Common myeloid progenitor, CD34-positive (primary cell): ENCODE measurements at regions not wholly inside any gene's neighbourhood (a gene's known extent, or its start where the extent isn't known, plus 50 kb on each side); places are given as distances from the start of the nearest gene placed in this dataset.
"Not testable (repeated sequence)": the region's sequence is repeated elsewhere in the genome, so short reads cannot be mapped to it uniquely, and the experiment has no call there.

Experiments used
- CTCF ChIA-PET: fragments of 350-600 bp; sonication (Branson Sonifier 250); formaldehyde crosslinking; loops from one replicate; lab custom pipeline; 2021; ENCODE audit warnings: antibody characterized with exemption; lab: Charles Lee
- POLR2A ChIA-PET: fragments of 350-600 bp; sonication (Branson Sonifier 250); formaldehyde crosslinking; loops from one replicate; lab custom pipeline; 2021; ENCODE audit warnings: antibody characterized with exemption; lab: Charles Lee
- DNase-seq, 3 donors: peaks; one replicate each; pipeline versions ENCODE4 v3.0.0 to v3.0.0-alpha.2; 2013
- H3K27ac ChIP-seq, 2 experiments: 1 replicate in 1 of 2; 2 replicates in 1 of 2; pipeline ENCODE4 v1.7.0; 2013; ENCODE audit warnings: inconsistent platforms in 2 of 2, low read length in 2 of 2, mild to moderate bottlenecking in 2 of 2, low read depth in 1 of 2, moderate library complexity in 1 of 2; ENCODE audit not compliant: severe bottlenecking in 2 of 2, insufficient read depth in 1 of 2, poor library complexity in 1 of 2
- H3K27me3 ChIP-seq, 5 experiments: replicated peaks in 2 of 5; 1 replicate in 3 of 5; 2 replicates in 2 of 5; pipeline versions ENCODE4 v1.6.1 to v1.7.0; 2013; ENCODE audit warnings: low read length in 4 of 5, mild to moderate bottlenecking in 2 of 5, moderate library complexity in 2 of 5, inconsistent platforms in 1 of 5; ENCODE audit not compliant: insufficient read depth in 5 of 5, control insufficient read depth in 4 of 5
- H3K36me3 ChIP-seq, 4 experiments: 1 replicate in 2 of 4; 2 replicates in 2 of 4; pipeline versions ENCODE4 v1.6.1 to v1.7.0; 2013; ENCODE audit warnings: low read length in 3 of 4, control low read depth in 1 of 4, mild to moderate bottlenecking in 1 of 4; ENCODE audit not compliant: control insufficient read depth in 4 of 4, insufficient read depth in 4 of 4
- H3K4me1 ChIP-seq, 4 experiments: 1 replicate in 3 of 4; 2 replicates in 1 of 4; pipeline versions ENCODE4 v1.6.1 to v1.7.1; 2013; ENCODE audit warnings: low read length in 3 of 4, mild to moderate bottlenecking in 3 of 4, control low read depth in 1 of 4, inconsistent platforms in 1 of 4, moderate library complexity in 1 of 4; ENCODE audit not compliant: control insufficient read depth in 4 of 4, insufficient read depth in 4 of 4; ENCODE audit errors: control extremely low read depth in 1 of 4
- H3K4me3 ChIP-seq, 7 experiments: 1 replicate in 4 of 7; 2 replicates in 3 of 7; pipeline versions ENCODE4 v1.5.1 to v1.7.0; 2013; ENCODE audit warnings: mild to moderate bottlenecking in 7 of 7, low read length in 6 of 7, moderate library complexity in 6 of 7, inconsistent platforms in 2 of 7, low read depth in 2 of 7, control low read depth in 1 of 7; ENCODE audit not compliant: insufficient read depth in 4 of 7, control insufficient read depth in 1 of 7; ENCODE audit errors: extremely low read depth in 1 of 7
- H3K9me3 ChIP-seq, 5 experiments: 1 replicate in 4 of 5; 2 replicates in 1 of 5; pipeline versions ENCODE4 v1.6.1 to v1.7.1; 2013; ENCODE audit warnings: low read length in 4 of 5, mild to moderate bottlenecking in 2 of 5, inconsistent platforms in 1 of 5, low read depth in 1 of 5, moderate library complexity in 1 of 5; ENCODE audit not compliant: control insufficient read depth in 4 of 5, insufficient read depth in 2 of 5; ENCODE audit errors: control extremely low read depth in 1 of 5
- WGBS: methylation state at CpG from one replicate; pipeline ENCODE4 v1.1.5; 2013; ENCODE audit not compliant: insufficient coverage; 5-methylcytosine and 5-hydroxymethylcytosine counted together

- 77% methylated on average over 2 of the region's 3 CpGs for WGBS
- no peaks in the 10 kb centered on the region for H3K4me1 ChIP-seq
- no peak overlapping the region for H3K27ac ChIP-seq
- H3K36me3 ChIP-seq, result no peaks in the 10 kb centered on the region
- ChIA-PET POLR2A (no interaction called here), CTCF (no interaction called here)
- no peaks in the 10 kb centered on the region for H3K27me3 ChIP-seq
- no peaks in the 10 kb centered on the region for H3K9me3 ChIP-seq
- DNase-seq, result no peak
- no peak overlapping the region for H3K4me3 ChIP-seq
These were observed 58.6 kb upstream of the SHISA6 start for GRCh38 chr17:11182430-11182829.

GRCh38 chr17:11178581-11178980 lies 62.4 kb upstream of the SHISA6 start:
- no peaks in the 10 kb centered on the region for H3K9me3 ChIP-seq
- no peaks in the 10 kb centered on the region for H3K27me3 ChIP-seq
- H3K4me1 ChIP-seq, result no peaks in the 10 kb centered on the region
- no peak overlapping the region for H3K4me3 ChIP-seq
- POLR2A ChIA-PET, result no interaction called here
- WGBS, result 65% methylated on average over 2 of the region's 3 CpGs
- CTCF ChIA-PET, result no interaction called here
- no peak for DNase-seq
- H3K36me3 ChIP-seq, result no peaks in the 10 kb centered on the region
- H3K27ac ChIP-seq, result no peak overlapping the region

GRCh38 chr17:11177340-11177739 lies 63.7 kb upstream of the SHISA6 start:
- Histone ChIP-seq H3K9me3 (no peaks in the 10 kb centered on the region), H3K27me3 (no peaks in the 10 kb centered on the region), H3K4me1 (no peaks in the 10 kb centered on the region), H3K4me3 (no peak overlapping the region), H3K36me3 (no peaks in the 10 kb centered on the region), H3K27ac (no peak overlapping the region)
- ChIA-PET POLR2A (no interaction called here), CTCF (no interaction called here)
- no peak for DNase-seq
- WGBS, result 100% methylated on average over 1 of the region's 1 CpG

GRCh38 chr17:11176549-11176948 lies 64.5 kb upstream of the SHISA6 start:
- Histone ChIP-seq H3K27me3 (no peaks in the 10 kb centered on the region), H3K27ac (no peak overlapping the region), H3K4me1 (no peaks in the 10 kb centered on the region), H3K9me3 (no peaks in the 10 kb centered on the region), H3K4me3 (no peak overlapping the region), H3K36me3 (no peaks in the 10 kb centered on the region)
- DNase-seq, result no peak
- POLR2A ChIA-PET, result no interaction called here
- WGBS, result 100% methylated on average over 2 of the region's 7 CpGs
- CTCF ChIA-PET, result no interaction called here

GRCh38 chr17:11170881-11171280 lies 70.1 kb upstream of the SHISA6 start:
- DNase-seq, result no peak
- CTCF ChIA-PET, result no interaction called here
- WGBS, result 64% methylated on average over 7 of the region's 7 CpGs

GRCh38 chr17:11151818-11152425 lies 89.1 kb upstream of the SHISA6 start:
- CTCF ChIA-PET, result no interaction called here
- WGBS, result 100% methylated on average over 3 of the region's 8 CpGs
- no peaks in the 10 kb centered on the region for H3K4me1 ChIP-seq
- no peak overlapping the region for H3K4me3 ChIP-seq
- no peaks in the 10 kb centered on the region for H3K9me3 ChIP-seq
- no peaks in the 10 kb centered on the region for H3K27me3 ChIP-seq
- no peaks in the 10 kb centered on the region for H3K36me3 ChIP-seq
- POLR2A ChIA-PET, result no interaction called here
- DNase-seq, result no peak
- H3K27ac ChIP-seq, result no peak overlapping the region

More at GRCh38 chr17:11170881-11171280, 70.1 kb upstream of the SHISA6 start:
- no peaks in the 10 kb centered on the region for H3K36me3 ChIP-seq
- H3K27ac ChIP-seq, result no peak overlapping the region
- no peaks in the 10 kb centered on the region for H3K27me3 ChIP-seq
- H3K4me3 ChIP-seq, result no peak overlapping the region
- H3K4me1 ChIP-seq, result no peaks in the 10 kb centered on the region
- H3K9me3 ChIP-seq, result no peaks in the 10 kb centered on the region
- POLR2A ChIA-PET, result no interaction called here

- H3K36me3 ChIP-seq, H3K9me3 ChIP-seq, H3K4me1 ChIP-seq, H3K27ac ChIP-seq, H3K27me3 ChIP-seq, DNase-seq, H3K4me3 ChIP-seq, POLR2A ChIA-PET: not testable (repeated sequence)
- CTCF ChIA-PET, result interaction anchor here (0.8 kb wide), 1 partner anchor 413 kb away, joined by 3 read pairs; no protein-coding TSS in a partner anchor
- WGBS, result 94% methylated on average over 19 of the region's 19 CpGs
These were observed 90.0 kb upstream of the SHISA6 start for GRCh38 chr17:11150906-11151511.
